T-cell (primary cell): ENCODE measurements at regions not wholly inside any gene's neighbourhood (a gene's known extent, or its start where the extent isn't known, plus 50 kb on each side); places are given as distances from the start of the nearest gene placed in this dataset.

Source experiments
- ATAC-seq, 4 experiments: fragments of 200-7000 bp in 3 of 4; fragments of 150-1000 bp in 1 of 4; cut with Tn5 transposase; replicated peaks in 1 of 4; 1 replicate in 3 of 4; 2 replicates in 1 of 4; pipeline ENCODE4 v1.10.0; 2021; ENCODE audit warnings: moderate library complexity in 3 of 4, mild to moderate bottlenecking in 2 of 4, moderate number of reproducible peaks in 1 of 4
- CTCF ChIA-PET, 2 donors: fragments of 300-600 bp; sonication (Branson Sonifier 250); formaldehyde crosslinking; loops; one replicate each; lab custom pipeline; 2022; ENCODE audit warnings: antibody characterized with exemption in 2 of 2; lab: Charles Lee
- POLR2A ChIA-PET, 2 donors: fragments of 300-600 bp; sonication (Branson Sonifier 250); formaldehyde crosslinking; loops; one replicate each; lab custom pipeline; 2022; ENCODE audit warnings: antibody characterized with exemption in 2 of 2; lab: Charles Lee
- DNase-seq, 35 experiments: peaks; one replicate each; pipeline versions ENCODE4 v3.0.0 to v3.0.0-alpha.2; 2013 to 2023
- H3K27ac ChIP-seq: one replicate; pipeline ENCODE4 v1.5.1; 2013; ENCODE audit warnings: low read length
- H3K27me3 ChIP-seq, 2 experiments: replicated peaks in 1 of 2; 1 replicate in 1 of 2; 2 replicates in 1 of 2; pipeline versions ENCODE4 v1.6.1 to v1.7.0; 2013; ENCODE audit warnings: low read length in 1 of 2, mixed read lengths in 1 of 2; ENCODE audit not compliant: control insufficient read depth in 2 of 2, insufficient read depth in 2 of 2; ENCODE audit errors: extremely low read depth in 1 of 2
- H3K36me3 ChIP-seq, 2 donors: 1 replicate in 1 of 2; 2 replicates in 1 of 2; pipeline versions ENCODE4 v1.6.1 to v1.7.0; 2013; ENCODE audit warnings: low read length in 1 of 2; ENCODE audit not compliant: control insufficient read depth in 2 of 2, insufficient read depth in 1 of 2; ENCODE audit errors: extremely low read depth in 1 of 2
- H3K4me1 ChIP-seq, 2 experiments: 1 replicate in 1 of 2; 2 replicates in 1 of 2; pipeline versions ENCODE4 v1.6.1 to v1.7.0; 2013; ENCODE audit warnings: low read length in 2 of 2, mixed read lengths in 1 of 2; ENCODE audit not compliant: insufficient read depth in 2 of 2, control insufficient read depth in 1 of 2; ENCODE audit errors: extremely low read depth in 1 of 2
- H3K4me3 ChIP-seq, 2 donors: 1 replicate in 1 of 2; 2 replicates in 1 of 2; pipeline versions ENCODE4 v1.5.1 to v1.7.0; 2013; ENCODE audit warnings: mild to moderate bottlenecking in 2 of 2, low read length in 1 of 2, moderate library complexity in 1 of 2; ENCODE audit not compliant: control insufficient read depth in 1 of 2; ENCODE audit errors: extremely low read depth in 1 of 2
- H3K9me3 ChIP-seq: 2 replicates; pipeline ENCODE4 v1.7.0; 2013
- H3K27ac Mint-ChIP-seq, 2 donors: one replicate each; pipeline ENCODE4 v1.8.0; 2020 to 2021; ENCODE audit warnings: mild to moderate bottlenecking in 2 of 2, mixed read lengths in 2 of 2
- H3K27me3 Mint-ChIP-seq, 2 donors: one replicate each; pipeline ENCODE4 v1.8.0; 2021 to 2022; ENCODE audit warnings: mixed read lengths in 2 of 2
- H3K36me3 Mint-ChIP-seq: one replicate; pipeline ENCODE4 v1.8.0; 2021; ENCODE audit warnings: mixed read lengths
- H3K4me1 Mint-ChIP-seq, 3 donors: one replicate each; pipeline ENCODE4 v1.8.0; 2020 to 2022; ENCODE audit warnings: mixed read lengths in 3 of 3, mild to moderate bottlenecking in 1 of 3
- H3K4me3 Mint-ChIP-seq, 3 donors: one replicate each; pipeline ENCODE4 v1.8.0; 2020 to 2022; ENCODE audit warnings: mild to moderate bottlenecking in 3 of 3, mixed read lengths in 3 of 3, moderate library complexity in 3 of 3
- H3K9me3 Mint-ChIP-seq, 3 donors: one replicate each; pipeline ENCODE4 v1.8.0; 2020 to 2022; ENCODE audit warnings: mixed read lengths in 3 of 3
- WGBS: methylation state at CpG from one replicate; pipeline ENCODE4 v1.1.5; 2013; ENCODE audit warnings: missing lambda C conversion rate; ENCODE audit not compliant: insufficient coverage; 5-methylcytosine and 5-hydroxymethylcytosine counted together

DNA sequence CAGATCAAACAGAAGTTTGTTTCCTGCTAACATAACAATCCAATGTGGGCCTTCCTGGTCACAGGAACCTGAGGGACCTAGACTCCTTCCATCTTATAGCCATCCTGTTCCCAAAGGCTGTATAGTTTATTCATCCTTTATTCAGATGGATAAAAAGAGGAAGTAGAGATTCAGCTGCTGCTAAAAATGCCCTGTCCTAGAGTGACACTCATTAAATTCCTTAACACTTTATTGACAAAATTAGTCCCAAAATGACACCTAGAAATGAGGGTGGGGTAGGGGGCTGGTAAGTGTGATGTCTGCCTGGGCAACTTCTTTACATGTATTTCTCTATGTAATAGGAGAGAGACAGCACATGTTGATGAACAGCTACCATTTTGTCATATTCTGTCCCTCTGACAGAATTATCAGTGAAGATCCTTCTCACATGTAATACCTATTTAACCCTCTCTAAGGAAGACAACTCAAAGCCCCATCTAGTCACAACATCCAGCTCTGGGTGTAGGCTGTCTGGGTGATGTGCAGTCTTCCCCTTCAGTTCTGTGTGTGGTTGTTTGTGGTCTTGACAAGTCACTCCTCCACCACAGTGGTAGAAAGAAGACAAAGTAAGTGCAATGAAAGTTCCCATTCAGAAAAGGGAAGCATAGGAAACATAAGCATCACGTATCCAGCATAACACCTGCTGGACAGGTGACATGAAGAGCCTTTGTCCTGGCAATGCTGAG, 253.9 kb upstream of the CNTNAP5 start:
- Histone ChIP-seq H3K36me3 (no peaks in the 10 kb centered on the region), H3K4me3 (no peak overlapping the region), H3K9me3 (no peaks in the 10 kb centered on the region), H3K27ac (no peak overlapping the region), H3K4me1 (no peaks in the 10 kb centered on the region), H3K27me3 (no peaks in the 10 kb centered on the region)
- Mint-ChIP-seq H3K4me3 (no peak overlapping the region), H3K4me1 (no peaks in the 10 kb centered on the region), H3K27me3 (no peaks in the 10 kb centered on the region), H3K9me3 (peaks cover 6 to 19% (median 18%) of the 10 kb centered on the region in 3 donors), H3K36me3 (no peaks in the 10 kb centered on the region), H3K27ac (no peak overlapping the region)
- ChIA-PET POLR2A (no interaction called here), CTCF (no interaction called here)
- 22% methylated on average over 1 of the region's 1 CpG for WGBS
- ATAC-seq (no peak), DNase-seq (no peak)

DNA sequence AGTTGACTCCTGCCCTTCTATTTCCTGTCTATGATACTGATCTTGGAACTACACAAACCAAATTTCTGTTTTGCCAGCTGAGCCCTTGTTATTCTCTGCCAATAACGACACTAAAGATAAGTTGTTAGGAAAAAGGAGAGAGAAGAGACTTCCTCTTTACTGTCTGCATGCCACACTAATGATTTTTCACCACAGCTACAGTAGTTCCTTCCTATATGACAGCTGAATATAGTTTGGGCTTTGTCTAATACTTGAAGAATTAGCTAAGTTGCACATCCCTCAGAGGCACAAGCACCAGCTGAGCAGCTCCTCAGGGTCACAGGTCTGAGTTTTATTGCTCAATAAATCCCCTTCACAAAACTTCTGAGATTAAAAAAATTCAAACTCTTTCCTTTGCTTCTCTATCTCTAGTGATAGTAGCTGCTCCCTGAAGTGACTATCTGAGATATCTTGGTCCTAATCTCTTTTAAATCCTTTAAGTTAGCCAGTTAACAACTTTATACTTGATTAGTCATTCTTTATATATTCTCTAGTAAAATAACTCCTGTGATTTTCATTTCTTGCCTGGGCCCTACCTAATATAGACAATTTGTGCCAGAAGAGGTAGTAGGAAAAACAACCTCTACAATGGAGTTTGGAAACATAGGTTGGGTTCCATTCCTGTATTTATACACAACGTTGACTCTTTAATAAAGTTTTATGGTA, 253.0 kb upstream of the CNTNAP5 start:
- Mint-ChIP-seq H3K4me3 (no peak overlapping the region), H3K36me3 (no peaks in the 10 kb centered on the region), H3K9me3 (peaks cover 6 to 19% (median 18%) of the 10 kb centered on the region in 3 donors), H3K4me1 (no peaks in the 10 kb centered on the region), H3K27me3 (no peaks in the 10 kb centered on the region), H3K27ac (no peak overlapping the region)
- DNase-seq (no peak), ATAC-seq (no peak)
- ChIA-PET CTCF (no interaction called here), POLR2A (no interaction called here)
- Histone ChIP-seq H3K36me3 (no peaks in the 10 kb centered on the region), H3K4me3 (no peak overlapping the region), H3K4me1 (no peaks in the 10 kb centered on the region), H3K9me3 (no peaks in the 10 kb centered on the region), H3K27me3 (no peaks in the 10 kb centered on the region), H3K27ac (no peak overlapping the region)
- WGBS = no CpG with 5 or more reads among the region's 2 CpGs

DNA sequence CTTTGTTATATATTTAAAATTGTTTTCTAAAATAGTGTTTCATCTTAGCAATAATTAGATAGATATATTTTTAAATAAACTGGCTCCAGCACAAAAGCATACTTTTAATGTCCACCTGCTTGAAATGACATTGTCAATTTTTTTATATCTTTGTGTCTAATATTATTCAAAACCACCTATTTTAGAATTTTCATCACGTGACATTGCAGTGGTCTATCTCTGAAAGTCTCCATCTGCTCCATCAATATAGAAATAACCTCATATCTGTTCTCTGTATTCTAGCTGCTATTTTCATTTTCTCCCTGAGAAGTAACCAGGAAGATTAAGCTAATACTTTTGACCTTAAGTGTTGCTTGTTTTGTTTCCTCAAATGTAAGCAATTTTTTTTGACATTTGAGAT, 248.0 kb upstream of the CNTNAP5 start:
- CTCF ChIA-PET = no interaction called here
- no peak for ATAC-seq
- no peaks in the 10 kb centered on the region for H3K36me3 Mint-ChIP-seq

DNA sequence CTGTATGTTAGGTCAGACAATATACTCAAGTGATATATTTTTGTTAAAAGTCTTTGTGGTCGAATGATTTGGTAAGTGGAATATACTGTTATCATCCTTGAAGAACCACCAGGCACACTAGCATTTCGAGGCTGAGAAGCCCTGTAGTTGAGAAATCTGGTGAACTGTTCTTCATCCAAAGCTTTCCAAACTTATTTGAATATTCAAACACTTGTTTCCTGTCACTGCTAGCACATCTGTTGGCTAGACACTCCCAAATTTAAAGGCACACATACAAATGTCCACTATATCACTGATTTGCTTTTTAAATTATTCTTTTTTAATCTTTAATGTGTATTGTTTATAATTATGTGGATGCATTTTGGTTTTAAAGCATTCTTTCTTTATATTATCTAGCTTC, 241.9 kb upstream of the CNTNAP5 start:
- WGBS = 14% methylated on average over 1 of the region's 2 CpGs
- DNase-seq (no peak), ATAC-seq (no peak)
- CTCF ChIA-PET = no interaction called here
- H3K4me3 ChIP-seq = no peak overlapping the region
- no peaks in the 10 kb centered on the region for H3K4me1 Mint-ChIP-seq
- H3K27ac Mint-ChIP-seq = no peak overlapping the region
- POLR2A ChIA-PET = no interaction called here
- no peaks in the 10 kb centered on the region for H3K4me1 ChIP-seq
- no peaks in the 10 kb centered on the region for H3K9me3 ChIP-seq
- H3K36me3 ChIP-seq = no peaks in the 10 kb centered on the region
- no peak overlapping the region for H3K27ac ChIP-seq
- peaks cover 5 to 33% (median 18%) of the 10 kb centered on the region in 3 donors for H3K9me3 Mint-ChIP-seq
- no peaks in the 10 kb centered on the region for H3K27me3 ChIP-seq
- no peaks in the 10 kb centered on the region for H3K27me3 Mint-ChIP-seq
- H3K4me3 Mint-ChIP-seq = no peak overlapping the region
- no peaks in the 10 kb centered on the region for H3K36me3 Mint-ChIP-seq

More for the DNA sequence above, 248.0 kb upstream of the CNTNAP5 start:
- no peak overlapping the region for H3K4me3 Mint-ChIP-seq
- no peaks in the 10 kb centered on the region for H3K4me1 ChIP-seq
- POLR2A ChIA-PET = no interaction called here
- no peak overlapping the region for H3K27ac Mint-ChIP-seq
- peaks cover 10 to 22% (median 20%) of the 10 kb centered on the region in 3 donors for H3K9me3 Mint-ChIP-seq
- WGBS = no CpG with 5 or more reads among the region's 1 CpG
- H3K27ac ChIP-seq = no peak overlapping the region
- H3K27me3 Mint-ChIP-seq = no peaks in the 10 kb centered on the region
- H3K4me3 ChIP-seq = no peak overlapping the region
- no peaks in the 10 kb centered on the region for H3K4me1 Mint-ChIP-seq
- no peaks in the 10 kb centered on the region for H3K9me3 ChIP-seq
- no peak for DNase-seq
- H3K36me3 ChIP-seq = no peaks in the 10 kb centered on the region
- no peaks in the 10 kb centered on the region for H3K27me3 ChIP-seq

DNA sequence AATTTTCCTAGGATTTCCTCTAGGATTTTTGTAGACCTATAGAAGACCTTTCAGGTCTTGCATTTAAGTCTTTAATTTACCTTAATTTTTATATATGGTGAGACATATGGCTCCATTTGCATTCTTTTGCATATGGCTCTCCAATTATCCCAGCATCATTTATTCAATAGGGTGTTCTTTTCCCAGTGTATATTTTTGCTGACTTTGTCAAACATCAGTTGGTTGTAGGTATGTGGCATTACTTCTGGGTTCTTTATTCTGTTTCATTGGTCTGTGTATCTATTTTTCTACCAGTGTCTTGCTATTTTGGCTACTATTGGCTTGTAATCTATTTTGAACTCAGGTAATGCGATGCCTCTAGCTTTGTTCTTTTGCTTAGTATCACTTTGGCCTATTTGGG, 239.8 kb upstream of the CNTNAP5 start:
- H3K4me1 ChIP-seq = no peaks in the 10 kb centered on the region
- no peaks in the 10 kb centered on the region for H3K36me3 ChIP-seq
- ChIA-PET CTCF (no interaction called here), POLR2A (no interaction called here)
- H3K27me3 ChIP-seq = no peaks in the 10 kb centered on the region
- Mint-ChIP-seq H3K36me3 (no peaks in the 10 kb centered on the region), H3K4me3 (no peak overlapping the region), H3K9me3 (peaks cover 6 to 25% (median 18%) of the 10 kb centered on the region in 3 donors), H3K27me3 (no peaks in the 10 kb centered on the region), H3K4me1 (no peaks in the 10 kb centered on the region), H3K27ac (no peak overlapping the region)
- no peaks in the 10 kb centered on the region for H3K9me3 ChIP-seq
- no peak overlapping the region for H3K4me3 ChIP-seq
- no CpG with 5 or more reads among the region's 1 CpG for WGBS
- no peak overlapping the region for H3K27ac ChIP-seq
- DNase-seq (no peak), ATAC-seq (no peak)

DNA sequence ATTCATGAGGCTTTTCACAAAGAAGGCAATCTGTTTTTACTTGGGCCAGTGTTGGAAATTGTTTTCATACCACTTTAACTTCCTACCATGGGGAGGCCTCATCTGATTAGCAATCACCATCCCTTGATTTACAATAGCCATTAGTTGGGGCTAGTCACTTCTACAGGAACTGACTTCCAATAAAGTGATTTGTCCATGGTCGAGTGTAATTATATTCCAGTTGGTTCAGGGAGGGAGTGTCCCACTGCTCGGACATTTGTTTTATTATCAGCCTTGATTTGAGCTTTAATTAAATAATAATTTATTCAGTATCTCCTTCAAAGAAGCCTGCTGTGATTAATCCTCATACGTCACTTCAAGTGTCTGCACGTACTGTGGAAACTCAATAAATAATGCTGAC, 233.9 kb upstream of the CNTNAP5 start:
- Histone ChIP-seq H3K4me1 (no peaks in the 10 kb centered on the region), H3K27me3 (no peaks in the 10 kb centered on the region), H3K27ac (no peak overlapping the region), H3K9me3 (no peaks in the 10 kb centered on the region), H3K36me3 (no peaks in the 10 kb centered on the region), H3K4me3 (no peak overlapping the region)
- Mint-ChIP-seq H3K4me1 (no peaks in the 10 kb centered on the region), H3K36me3 (no peaks in the 10 kb centered on the region), H3K9me3 (peaks cover 13 to 18% (median 14%) of the 10 kb centered on the region in 3 donors), H3K4me3 (no peak overlapping the region), H3K27me3 (no peaks in the 10 kb centered on the region), H3K27ac (no peak overlapping the region)
- CTCF ChIA-PET = no interaction called here
- POLR2A ChIA-PET = no interaction called here
- 93% methylated on average over 2 of the region's 4 CpGs for WGBS
- no peak for ATAC-seq
- no peak for DNase-seq
